T-helper 1 cell (primary cell): ENCODE measurements at regions not wholly inside any gene's neighbourhood (a gene's known extent, or its start where the extent isn't known, plus 50 kb on each side); places are given as distances from the start of the nearest gene placed in this dataset.
"Not testable (repeated sequence)": the region's sequence is repeated elsewhere in the genome, so short reads cannot be mapped to it uniquely, and the experiment has no call there.

Source experiments
- DNase-seq, 5 donors: peaks; one replicate each; pipeline ENCODE4 v3.0.0-alpha.2; 2012 to 2020

DNA sequence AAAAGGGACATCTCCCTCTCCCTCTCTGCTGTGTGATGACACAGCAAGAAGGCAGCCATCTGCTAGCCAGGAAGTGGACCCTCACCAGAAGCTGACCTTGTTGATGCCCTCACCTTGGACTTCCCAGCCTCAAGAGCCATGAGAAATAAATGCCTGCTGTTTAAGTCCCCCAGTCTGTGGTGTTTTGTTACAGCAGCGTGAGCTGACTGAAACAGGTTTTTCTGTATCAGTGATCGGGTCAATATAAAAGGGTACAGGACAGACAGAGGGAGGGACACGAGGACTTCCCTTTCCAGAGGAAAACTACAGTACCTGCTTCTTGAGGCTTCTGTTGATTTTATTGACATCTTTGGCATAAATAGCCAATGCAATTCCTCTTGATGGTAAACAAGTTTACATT lies 510.3 kb upstream of the CHAC2 start:
- DNase-seq, result no peak

DNA sequence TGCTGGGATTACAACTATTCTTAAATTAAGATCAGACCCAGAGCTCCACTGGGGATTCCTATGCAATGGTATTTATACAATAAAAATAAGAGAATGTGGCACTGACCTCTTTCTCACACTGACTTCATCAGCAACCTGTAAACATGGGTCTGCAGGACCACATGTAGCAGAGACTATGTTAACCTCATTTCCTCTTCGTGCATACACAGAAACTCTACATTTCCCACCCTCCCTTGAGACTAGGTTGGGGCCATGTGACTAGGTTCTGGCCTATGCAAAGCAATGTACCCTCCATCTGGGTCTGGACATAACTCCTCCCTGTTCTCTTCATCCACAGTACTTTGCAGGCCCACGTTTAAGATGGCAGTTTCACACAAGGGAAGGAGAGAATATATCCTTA lies 514.4 kb upstream of the CHAC2 start:
- no peak for DNase-seq

DNA sequence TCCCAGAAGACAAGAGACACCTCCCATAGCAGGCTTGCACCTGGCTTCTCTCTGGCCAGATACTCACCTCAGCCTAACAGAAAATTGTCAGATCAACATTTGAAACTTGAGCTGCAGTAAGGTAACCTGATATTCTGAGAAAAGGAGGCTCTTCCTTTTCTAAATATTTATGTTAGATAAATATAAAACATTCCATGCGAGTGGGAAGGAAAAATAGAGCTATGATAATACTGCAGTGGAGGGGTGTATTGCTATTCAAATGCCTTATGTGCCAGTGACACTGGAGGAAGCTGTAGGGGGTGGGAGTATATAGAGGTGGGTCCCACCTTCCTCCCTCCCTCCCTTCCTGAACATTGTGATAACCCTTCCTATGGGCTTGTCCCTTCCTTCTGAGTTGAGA lies 515.5 kb upstream of the CHAC2 start:
- DNase-seq, result no peak

DNA sequence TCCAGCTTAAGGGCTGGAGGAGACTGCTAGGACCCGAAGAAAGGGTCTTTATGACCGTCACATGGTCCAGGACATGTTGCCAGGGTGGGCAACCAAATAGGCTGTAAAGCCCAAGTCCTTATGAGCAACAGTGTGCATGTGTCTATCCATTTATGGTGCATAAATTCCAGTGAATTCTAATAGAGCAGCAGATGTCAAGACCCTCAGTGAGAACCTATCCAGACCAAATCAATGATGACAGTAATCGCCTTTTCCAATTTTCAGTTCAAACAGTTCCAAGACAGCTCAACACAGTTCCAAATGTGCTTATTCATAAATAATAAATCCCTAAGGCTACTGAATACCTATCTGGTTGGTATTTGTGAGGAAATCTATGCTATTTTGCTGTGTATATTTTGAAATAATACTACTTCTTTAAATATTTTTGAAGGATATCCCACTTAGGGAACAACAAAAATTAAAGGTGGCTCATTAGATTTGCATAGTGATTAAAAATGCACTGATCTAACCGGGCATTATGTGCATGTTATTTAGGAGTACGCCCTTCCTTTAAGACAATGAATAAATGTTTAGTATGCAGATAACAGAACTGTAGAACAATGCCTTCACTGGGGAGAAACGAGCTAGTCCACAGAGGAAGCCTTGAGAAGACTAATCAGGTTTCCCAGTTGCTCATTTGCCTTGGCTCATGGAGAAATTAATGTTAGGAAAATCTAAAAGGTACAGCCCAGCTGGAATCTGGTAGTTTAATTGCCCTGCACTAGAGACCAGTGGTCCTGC lies 519.5 kb upstream of the CHAC2 start:
- DNase-seq, result no peak

DNA sequence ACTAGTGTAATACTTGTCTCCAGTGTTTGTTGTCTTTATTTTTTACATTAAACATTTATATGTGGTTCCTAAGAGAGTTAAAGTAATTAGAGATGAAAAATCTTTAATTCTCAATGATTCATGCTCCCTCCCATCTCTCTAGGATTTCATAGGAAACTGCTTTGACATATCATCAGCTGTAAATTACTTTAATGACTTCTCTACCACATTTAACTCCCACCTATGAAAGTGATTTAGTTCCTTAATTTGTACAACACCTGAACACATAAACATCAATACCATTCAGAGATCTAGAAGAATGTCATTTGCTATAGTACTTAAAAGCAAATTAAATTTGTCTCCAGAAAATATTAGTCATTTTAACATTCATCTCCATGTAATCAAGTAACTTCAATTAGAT lies 524.2 kb upstream of the CHAC2 start:
- no peak for DNase-seq

DNA sequence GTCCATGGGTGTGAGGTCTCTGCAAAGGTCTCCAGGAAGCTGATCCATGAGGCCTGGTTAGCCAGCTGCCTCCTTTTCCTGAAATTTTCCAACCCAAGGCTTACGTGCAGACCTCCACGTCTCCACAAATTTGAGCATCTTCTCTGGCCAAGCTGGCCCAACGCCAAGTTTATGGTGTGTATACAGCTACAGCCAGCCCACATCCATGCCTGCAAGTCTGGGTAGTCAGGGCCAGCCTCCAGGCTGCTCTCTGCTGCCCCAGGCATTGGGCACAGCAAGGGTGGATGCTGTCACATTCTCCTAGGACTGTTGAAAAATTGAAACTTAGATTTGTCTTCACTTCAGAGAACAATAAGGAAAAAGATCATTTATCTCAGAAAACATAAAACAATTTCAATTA lies 525.5 kb upstream of the CHAC2 start:
- no peak for DNase-seq

DNA sequence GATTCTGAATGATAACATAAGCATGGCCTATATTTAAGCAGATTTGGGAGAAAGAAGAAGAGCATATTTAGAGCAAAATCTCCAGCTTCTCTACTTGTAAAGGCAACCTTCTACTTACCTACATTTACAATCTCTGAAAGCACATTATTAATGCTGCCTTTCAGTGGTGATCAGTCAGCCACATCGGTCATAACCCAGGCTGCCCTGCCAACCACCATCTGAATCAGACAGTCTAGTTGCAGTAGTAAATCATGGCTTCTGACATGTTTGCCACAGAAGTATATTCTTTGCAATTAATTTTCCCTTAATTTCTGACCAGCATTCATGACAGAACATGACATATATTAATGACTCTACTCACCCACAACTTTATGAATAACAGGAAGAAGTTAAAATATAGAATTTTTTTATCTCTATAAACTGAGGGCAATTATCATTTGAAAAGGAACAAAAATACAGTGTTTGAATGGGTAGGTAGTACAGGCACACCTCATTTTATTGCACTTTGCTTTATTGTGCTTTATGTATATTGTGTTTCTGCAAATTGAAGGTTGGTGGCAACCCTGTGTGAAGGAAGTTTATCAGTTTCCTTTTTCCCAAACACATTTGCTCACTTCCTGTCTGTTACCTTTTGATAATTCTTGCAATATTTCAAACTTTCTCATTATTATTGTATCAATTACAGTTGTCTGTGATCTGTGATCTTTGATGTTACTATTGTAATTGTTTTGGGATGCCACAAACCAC lies 531.6 kb upstream of the CHAC2 start:
- no peak for DNase-seq

DNA sequence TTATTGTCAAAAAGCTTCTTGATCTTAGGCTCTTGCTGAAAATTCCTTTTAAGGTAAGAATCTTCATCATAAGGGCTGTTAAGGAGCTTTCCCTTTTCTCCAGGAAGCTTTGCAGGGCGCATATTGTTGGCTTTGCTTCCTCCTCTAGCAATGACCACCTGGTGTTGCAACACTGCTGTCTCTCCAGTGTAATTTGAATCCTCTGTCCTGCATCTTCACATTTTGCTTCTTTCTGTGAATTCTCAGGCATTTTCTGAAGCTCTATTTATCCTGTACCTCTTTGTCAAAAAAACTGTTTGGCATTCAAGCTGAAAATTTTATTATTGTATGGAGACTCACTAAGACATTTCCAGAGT lies 533.1 kb upstream of the CHAC2 start:
- no peak for DNase-seq

DNA sequence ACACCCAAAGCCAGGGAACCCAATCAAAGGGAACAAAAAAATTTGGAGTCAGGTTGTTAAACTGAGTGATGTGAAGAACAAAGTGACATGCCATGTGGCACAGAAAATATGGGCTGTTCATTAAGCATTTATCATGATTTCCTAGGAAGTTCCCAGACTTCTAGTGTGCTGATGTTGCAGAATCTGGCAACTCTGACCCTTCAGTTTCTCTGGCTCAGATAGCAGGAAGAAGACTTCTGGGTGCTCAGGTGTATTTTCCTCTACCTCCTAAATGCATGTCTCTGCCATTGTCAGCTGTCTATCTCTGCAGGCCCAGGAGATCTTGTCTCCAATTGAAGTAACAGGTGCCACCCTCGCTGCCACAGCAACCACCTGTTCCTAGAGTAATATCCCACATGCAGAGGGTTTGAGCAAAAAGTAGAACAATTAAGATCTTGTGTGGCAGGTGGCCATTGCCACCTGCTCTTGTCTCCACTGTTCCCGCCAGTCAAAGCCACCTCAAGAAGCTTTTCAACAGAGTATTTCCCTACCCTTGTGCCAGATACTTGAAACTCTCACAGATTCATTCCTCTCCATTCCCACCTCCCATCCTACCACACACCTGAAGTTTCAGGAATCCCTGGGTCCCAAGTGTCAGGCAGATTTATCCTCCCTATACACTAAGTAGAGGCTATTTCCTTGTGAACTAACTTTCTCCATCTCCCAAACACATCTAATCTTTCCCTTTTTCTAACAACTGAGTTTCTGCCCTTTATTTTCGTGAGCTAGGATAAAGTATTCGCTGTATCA lies 533.7 kb upstream of the CHAC2 start:
- no peak for DNase-seq

DNA sequence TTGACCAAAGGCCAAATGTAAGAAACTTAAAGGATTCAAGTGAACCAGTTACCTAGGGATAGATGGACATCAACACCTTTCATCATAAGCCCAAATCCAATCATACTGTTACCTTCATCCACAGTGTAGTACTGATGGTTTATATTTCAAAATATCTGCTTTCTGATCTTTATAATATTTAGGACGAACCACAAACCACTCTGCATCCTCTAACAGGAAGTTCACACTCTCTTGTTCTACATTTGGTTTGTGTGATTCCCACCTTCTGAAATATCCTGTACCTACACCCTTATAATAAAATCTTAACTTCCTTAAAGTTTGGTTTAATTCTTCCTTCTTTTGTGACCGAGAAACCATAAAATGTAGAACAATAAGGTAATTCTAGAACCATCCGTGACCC lies 535.7 kb upstream of the CHAC2 start:
- DNase-seq, result no peak

DNA sequence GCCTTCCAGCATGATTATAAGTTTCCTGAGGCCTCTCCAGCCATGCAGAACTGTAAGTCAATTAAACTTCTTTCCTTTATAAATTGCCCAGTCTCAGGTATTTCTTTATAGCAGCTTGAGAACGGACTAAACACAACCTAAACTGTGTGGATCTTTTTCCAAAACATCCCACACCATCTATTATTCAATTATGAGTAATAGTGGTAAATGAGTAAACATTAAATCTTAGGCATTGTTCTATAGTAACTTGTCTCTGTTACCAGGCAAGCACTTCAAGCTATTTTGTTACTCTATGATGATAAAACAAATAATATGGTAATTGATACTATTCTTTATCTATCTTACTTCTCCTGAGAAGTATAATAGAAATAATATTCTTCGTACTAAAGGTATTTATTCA lies 536.9 kb upstream of the CHAC2 start:
- DNase-seq, result no peak

DNA sequence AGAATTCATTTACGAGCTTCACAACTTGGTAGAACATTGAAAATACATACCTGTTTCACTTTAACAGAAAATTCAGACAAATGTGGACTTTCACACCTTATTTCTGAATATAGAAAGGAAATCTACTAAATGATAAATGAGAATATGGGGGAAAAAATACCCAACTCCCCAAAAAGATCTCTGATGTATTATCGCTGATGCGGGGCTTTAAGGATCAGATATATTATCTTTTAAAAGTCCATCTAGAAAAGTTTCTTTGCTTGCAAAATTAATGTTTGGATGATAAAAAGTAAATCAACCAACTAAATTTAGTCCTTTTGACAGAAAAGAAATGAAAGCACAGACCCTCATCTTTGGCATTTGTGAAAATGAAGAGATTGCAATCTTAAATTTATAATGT lies 540.1 kb upstream of the CHAC2 start:
- DNase-seq, result no peak

DNA sequence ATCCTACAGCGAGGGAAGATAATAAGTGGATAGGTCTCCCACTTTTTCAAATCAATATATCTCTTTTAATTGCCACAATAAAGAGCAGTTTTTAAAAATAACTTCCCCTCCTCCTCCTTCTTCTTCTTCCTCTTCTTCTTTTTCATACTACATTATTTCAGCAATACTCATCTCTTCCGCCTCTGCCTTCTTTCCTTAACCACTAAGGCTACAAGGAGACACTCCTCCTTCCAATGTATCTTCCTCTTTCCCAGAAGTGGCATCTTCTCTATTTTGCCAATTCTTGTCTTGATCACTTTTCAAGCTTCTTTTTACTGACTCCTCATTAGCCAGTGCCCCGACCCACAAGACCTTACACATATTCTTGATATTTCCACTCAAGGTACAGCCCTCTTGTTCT lies 546.6 kb upstream of the CHAC2 start:
- no peak for DNase-seq

DNA sequence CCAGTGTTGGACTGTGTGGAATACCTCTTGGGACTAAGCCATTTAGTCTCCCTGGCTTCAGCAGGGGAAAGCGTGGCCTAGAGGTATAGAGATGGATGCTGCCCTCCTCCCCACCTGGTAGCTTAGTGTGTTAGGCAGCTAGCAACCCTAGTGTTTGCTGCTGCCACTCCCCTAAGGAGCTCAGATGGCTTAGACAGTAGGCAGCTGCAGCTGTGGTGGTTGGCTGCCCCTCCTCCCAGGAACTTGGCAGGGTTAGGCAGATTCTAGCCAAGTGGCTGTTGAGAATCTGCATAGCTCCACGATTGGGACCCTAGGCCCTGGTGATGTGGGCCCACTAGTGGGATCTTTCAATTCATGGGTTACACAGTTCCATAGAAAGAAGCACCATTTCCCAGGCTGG lies 550.4 kb upstream of the CHAC2 start:
- no peak for DNase-seq

DNA sequence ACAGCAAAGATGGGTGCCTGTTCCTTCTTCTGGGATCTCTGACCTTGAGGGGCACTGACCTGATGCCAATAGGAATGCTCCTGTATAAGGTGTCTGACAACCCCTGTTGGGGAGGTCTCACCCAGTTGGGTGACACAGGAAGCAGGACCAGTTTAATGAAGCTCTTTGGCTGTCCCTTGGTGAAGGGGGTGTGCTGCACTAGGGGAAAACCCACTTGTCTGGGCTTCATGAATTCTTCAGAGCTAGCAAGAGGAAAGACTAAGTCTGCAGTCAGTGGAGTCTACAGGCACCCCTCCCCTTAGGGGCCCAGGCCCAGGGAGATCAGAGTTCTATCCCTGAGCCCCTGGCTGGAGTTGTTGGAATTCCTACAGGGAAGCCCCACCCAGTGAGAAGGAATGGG lies 550.8 kb upstream of the CHAC2 start:
- no peak for DNase-seq

DNA sequence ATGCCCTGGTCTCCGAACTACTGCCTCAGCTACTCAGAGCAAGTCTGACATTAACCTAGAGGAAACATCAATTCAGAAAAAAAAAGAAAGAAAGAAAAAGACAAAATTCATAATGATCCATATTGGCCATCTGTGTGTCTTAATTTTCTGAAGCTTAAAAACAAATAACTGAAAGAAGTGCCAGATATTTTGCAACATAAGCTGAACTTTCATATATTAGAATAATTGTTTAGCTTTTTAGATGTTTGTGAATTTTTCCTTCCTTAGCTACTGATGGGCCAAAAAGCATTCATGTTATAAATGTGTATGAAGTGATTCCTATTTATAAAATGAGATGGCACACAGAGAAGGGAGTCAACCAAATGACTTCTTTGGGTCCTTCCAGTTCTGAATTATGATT lies 555.0 kb upstream of the CHAC2 start:
- DNase-seq, result no peak

DNA sequence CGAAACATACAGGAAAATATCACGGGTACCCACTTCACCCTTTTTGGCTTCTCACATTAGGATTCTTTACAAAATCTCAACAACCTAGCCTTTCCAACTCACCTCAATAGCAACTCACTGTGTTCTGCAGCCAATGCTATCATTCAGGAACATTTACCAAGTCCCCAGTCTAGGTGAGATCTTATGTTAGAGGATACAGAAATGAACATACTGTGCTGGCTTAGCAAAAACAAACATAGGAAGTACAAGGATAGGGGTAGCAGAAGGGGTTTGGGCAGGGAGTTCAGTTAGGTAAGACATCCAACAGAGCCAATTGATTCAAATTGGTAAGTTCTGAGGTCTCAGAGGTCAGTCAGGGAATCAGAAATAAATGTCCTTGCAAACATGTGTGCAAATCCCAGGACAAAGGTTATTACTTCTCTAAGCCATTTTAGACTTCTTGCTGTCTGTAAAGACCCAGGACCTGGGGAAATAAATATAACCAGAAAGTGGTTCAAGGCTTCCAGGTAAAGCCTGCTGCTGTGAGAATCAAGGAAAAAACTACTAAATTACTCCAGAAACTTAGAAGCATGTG lies 556.3 kb upstream of the CHAC2 start:
- no peak for DNase-seq

DNA sequence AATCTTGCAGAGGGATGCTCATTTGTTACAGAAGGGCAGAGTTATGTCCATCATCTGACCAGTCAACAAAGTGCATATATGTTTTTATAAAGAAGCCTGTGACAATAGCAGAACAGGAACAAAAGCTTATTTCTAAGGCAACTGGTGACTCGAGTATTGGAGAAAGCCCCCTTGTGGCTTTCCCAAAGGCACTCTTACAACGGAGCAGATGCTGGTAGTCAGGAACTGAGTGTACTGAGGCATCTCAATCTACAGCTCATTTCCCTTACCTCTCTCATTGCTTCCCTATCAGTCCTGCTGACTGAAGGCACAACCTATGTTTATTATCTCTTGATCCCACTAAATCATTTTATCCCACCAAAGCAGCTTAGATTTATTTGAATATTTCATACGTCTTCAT lies 557.1 kb upstream of the CHAC2 start:
- DNase-seq, result no peak

DNA sequence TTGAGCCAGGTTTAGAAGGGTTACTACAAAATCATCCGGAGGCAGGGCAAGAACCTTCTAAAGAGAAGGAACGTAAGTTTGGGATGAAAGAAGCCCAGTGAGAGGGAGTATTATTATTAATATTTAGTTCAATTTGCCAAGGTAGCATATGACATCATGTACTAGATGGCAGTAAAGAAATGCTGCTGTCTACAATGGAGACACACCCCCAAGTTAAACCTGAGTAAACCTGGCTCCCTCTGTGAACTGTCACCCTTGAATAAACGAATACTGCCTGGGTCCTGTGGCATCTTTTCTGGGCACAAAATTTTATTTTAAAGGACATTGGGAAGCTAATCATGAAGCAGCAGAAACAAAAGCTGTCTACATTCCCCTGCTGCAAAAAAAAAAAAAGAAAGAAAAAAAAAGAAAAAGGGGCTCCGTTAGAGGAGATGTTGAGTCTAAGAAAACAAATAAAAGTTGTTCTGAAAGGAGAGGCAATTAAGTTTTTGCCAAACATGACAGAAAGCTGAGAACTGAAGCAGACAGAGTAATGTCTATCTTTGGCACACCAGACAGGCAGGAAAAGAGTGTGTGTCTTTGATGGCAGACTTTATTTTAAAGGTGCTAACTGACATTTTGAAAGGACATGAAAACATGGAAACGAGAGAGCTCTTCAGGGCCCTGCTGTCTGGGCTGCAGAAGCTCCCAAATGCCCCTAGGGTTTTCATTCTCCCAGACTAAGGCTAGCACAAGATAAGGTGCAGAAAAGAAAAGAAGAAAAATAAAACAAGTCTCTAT lies 557.7 kb upstream of the CHAC2 start:
- no peak for DNase-seq

DNA sequence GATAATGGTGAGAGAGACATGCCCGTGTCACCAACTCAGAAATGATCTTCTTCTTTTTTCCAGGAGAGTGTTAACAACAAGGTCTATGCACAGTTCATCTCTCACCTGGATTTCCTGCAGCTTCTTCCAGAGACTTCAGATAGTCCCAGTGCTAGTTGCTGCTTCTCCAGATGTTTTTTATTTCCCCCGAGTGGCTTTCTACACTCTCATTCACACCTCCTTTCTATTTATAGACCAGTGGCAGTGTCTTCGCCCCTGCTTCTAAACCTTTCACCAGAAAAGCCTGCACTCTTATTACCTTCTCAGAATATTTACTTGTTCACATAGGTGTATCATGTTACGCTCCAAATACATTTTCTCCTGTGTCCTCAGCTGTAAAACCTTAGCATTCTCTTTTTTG lies 558.8 kb upstream of the CHAC2 start:
- no peak for DNase-seq

DNA sequence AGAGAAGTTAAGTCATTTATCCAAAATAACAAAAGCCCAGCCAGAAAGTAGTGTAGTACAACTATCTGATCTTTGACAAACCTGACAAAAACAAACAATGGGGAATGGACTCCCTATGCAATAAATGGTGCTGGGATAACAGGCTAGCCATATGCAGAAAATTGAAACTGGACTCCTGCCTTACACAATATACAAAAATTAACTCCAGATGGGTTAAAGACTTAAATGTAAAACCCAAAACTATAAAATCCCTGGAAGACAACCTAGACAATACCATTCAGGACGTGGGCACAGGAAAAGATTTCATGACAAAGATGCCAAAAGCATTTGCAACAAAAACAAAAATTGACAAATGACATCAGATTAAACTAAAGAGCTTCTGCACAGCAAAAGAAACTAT lies 561.4 kb upstream of the CHAC2 start:
- not testable (repeated sequence) for DNase-seq

DNA sequence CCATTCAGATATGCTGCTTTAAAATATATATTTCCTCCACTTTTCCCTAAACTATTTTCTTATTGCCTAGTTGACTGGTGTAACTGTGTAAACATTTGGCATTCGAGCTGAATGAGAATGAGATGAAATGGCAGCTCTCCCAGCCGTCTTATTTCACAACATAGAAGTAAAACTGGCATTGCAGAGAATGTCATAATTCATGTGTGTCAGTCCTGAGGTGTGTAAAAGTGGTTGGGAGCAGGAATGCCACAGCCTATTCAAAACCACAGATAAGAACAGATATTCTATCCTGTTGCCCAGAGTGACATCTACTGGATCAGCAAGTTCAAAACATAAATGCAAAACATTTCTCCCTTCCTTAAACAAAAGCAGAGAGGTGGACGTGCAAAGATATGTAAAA lies 565.5 kb upstream of the CHAC2 start:
- no peak for DNase-seq

DNA sequence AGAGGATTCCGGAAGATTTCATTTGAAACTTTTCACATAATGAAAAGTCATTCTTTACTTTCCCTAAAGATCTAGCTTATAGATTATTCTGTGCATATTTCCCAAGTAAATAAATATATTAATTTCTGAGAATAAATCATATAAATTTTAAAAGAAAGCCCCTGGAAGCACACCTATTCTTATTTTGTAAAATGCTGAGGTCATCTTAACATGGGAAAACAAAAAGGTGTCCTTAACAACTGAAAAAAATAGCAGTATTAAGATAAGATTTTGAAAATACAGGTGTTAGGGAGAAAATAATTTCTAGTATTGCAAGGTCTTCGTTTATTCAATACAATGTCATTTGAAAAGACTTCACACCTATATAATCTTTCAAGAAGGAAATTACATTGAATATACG lies 567.5 kb upstream of the CHAC2 start:
- no peak for DNase-seq
